HG02759 (cell line): ENCODE measurements at regions not wholly inside any gene's neighbourhood (a gene's known extent, or its start where the extent isn't known, plus 50 kb on each side); places are given as distances from the start of the nearest gene placed in this dataset.
A peak's percentile ranks its signal among the peaks of the same experiment; 100 is the strongest.
"Not testable (repeated sequence)": the region's sequence is repeated elsewhere in the genome, so short reads cannot be mapped to it uniquely, and the experiment has no call there.

Source experiments
- ATAC-seq: cut with Tn5 transposase; IDR thresholded peaks from one replicate; pipeline ENCODE4 v1.9.1; 2021; ENCODE audit warnings: mild to moderate bottlenecking, moderate library complexity; ENCODE audit not compliant: unreplicated experiment

DNA sequence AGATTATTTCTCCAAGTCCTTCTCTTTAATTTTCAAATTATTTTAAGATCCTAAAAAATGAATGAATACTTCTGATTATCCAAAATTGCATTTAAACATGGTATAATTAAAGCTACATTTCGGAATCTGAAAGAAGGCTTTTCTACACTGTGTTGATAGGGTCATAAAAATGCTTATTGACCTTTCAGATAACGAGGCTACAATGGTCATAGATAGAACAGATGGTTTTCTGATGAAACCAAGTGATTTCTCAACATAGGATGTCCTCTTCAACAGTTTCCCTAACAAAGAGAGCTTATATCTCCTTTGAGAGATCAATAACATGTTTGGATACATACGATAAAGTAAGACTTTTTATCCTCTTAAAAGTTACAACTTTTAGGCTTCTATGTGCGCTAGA lies 201.1 kb downstream of the PTH2R start:
- ATAC-seq = no peak

DNA sequence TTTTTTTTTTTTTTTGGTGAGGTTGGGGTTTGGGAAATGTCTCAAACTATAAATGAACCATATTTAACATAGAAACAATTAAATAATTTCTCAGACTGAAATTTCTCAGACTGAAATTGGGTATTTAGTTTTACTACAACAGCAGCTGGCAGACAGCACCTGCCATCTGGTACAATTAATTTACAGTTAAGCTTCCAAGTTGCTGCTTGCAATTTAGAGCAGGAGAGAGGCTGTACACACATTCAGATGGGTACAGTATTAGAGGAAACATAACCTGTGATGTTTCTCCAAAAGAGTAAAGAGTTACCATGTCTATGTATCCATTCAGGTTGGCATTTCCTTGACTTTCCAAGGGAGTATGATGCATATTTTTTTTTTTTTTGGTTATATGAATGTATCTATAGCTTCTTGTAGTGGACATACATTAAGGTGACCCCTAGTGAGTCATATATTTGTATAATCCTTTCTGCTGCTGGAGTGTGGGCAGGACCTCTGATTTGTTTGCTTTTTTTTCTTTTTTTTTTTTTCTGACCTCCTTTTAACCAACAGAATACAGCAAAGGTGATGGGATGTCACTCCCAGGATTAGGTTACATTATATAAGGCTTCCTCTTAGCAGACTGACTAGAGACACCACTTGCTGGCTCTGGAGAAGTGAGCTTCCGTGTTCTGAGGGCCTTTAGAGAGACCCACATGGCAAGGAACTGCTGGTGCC lies 201.7 kb downstream of the PTH2R start:
- no peak for ATAC-seq

DNA sequence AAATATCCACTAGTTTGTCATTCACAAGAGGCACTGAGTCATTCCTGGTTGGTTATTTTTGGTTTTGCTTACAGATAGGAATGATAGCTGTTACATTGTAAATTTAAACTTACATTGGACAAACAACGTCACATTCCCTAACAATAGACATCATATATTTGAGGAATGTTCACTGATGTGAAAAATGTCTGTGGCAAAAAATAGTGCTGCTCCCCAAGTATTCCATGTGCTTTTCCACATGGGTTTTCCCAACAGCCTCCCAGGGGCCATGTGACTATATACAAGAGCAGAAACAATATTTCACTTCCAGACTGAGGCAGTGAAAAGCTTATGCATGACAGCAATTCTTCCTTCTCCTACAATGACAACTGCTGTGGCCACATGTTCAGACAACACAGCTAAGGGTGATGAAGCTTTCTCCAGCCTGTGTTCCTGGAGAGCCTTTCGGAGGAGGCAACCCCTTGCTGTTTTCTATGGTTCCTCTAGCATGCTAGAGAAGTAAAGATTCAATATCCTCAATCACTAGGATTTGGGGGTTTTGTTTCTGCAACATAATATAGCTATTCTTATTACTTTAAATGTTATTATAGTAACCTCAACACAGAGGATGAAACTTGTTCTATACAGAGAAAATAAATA lies 202.7 kb downstream of the PTH2R start:
- ATAC-seq = no peak

DNA sequence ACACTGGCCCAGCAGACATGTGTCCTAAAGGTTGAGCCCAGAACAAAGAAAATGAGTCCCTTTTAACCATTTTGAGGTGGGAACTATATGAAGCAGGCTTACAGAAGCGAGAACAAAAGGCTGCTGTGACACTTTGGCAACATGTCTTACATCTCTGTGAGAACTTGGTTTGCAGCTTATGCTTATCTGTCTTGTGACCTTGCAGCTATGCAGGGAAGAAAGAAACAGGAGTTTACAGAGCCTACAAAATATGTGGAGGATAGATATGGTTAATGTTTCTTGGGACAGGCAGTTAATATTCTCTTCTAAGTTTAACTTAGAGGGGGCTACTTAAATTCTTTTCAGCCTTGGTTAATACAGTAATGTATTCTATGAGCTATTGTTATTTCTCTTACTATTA lies 209.1 kb downstream of the PTH2R start:
- not testable (repeated sequence) for ATAC-seq

DNA sequence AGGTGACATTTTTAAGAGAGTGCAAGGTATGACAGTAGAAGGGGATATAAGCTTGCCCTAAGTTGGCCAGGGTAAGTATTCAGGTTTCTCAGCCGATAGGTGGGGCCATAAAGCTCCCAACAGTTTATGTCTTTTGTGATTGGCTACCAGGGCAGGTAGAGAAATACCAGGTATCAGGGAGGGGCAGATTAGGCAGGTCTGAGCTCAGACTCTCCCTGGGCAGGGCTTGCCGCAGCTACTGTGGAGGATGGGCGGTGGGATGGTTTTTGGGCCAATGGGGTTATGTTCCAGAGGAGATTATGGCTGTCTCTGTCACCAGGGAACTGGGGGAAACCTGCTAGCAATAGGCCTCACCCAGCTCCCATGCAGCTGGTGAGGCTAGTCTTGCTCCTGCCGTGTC lies 211.6 kb downstream of the PTH2R start:
- ATAC-seq = no peak

DNA sequence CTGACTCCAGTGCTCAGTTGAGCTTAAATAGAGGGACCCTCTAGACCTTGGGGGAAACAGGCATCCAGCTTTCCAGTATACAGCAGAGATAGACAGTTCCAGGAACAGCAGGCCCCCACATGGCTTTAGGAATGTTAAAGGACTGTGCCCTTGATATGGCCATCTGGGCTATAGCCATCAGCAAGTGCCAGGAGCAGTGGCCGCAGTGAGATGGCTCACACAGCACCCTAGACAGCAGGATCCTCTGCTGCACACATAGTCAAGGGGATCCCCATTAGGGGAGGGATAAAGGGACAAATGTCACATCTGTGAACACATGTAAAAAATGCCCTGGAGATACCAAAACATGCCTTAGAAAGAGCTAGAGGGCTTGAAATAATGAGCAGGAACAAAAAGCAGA lies 213.4 kb downstream of the PTH2R start:
- ATAC-seq = no peak

DNA sequence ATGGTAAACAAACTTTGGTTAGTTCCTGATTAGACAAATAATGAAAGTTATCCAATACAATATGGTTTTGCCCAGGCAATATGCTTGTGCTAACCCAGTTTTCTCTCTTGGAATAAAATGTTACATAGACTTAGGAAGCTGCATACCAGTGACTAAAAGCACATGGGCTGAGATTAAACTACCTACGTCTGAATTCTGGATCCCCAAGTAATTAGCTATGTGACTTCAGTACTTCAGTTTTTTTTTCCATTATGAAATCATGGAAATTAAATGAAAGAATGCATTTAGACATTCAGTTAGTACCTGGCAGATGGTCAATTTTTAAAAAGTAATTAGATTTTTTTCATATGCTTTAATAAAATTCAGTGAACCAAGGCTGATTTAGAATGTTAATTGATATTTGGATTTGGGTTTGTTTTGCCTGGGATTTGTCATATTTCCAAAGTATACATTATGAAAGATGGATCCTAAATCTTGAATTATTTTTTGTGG lies 213.9 kb downstream of the PTH2R start:
- no peak for ATAC-seq

DNA sequence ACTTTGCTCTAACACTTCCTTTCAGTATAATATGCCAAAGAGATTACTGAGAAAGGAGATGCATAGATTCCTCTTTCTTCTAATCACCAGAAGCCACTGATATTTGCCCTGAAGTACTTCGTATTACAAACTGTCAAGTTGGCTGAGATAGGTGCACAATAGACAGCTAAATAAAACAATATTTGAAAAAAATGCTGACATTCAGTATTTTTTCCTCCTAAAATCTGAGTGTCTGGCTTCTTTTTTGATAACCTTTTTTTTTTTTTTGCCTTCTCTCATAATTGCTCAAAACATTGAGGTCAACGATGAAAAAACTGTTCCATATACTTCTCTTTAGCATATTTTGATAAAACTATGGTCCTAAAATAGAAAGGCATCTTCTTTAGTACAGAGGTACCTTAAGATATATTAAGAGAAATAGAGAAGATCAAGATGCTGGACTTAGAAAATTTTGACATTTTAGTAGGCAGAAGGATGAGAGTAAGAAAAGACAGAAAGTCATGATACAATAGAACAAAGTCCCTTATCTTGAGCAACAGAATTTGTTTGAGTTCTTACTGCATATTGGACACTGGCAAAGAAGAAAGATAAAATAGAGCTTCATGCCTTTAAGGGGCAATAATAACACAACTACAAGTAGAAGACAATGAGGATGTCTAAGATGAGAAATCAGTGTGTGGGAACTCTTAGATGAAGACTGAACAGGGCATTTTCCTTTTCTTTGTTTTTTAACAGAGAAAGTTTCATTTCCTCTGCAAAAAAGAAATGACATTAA lies 220.7 kb downstream of the PTH2R start:
- no peak for ATAC-seq

DNA sequence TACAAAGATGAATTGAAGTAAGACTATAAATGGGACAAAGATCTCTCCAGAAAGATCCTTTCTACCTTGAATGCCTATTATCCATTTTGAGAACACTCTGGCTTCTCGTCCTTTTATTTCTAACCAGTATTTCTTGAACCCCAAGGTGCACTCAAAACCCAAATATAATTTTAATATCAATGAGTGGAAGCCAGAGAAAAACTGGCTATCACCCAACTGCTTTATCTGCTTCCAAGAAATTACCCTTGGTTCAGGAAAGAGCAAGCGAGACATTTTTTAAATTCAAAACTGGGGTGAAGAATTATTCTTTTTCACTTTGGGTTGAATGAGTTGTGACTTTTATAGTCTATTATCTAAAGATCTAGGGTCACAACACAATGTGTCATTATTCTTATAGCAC lies 221.3 kb downstream of the PTH2R start:
- no peak for ATAC-seq

DNA sequence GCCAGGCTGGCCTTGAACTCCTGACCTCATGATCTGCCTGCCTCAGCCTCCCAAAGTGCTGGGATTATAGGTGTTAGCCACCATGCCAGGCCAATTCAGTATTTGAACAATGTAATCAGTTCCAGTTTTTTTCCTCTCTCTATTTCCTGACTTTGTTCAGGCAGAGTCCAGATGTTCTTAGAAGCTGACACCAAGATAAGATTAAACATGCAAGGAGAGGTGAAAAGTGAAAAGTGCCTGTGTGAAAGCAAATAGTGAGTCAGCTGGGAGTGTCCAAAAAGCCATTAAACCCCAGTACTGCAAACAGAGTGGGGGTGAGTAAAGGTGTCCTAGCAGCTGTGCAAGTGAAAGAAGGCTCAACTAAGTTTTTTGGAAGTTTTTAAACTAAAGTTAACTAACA lies 231.5 kb downstream of the PTH2R start:
- peak; percentile 69 for ATAC-seq

DNA sequence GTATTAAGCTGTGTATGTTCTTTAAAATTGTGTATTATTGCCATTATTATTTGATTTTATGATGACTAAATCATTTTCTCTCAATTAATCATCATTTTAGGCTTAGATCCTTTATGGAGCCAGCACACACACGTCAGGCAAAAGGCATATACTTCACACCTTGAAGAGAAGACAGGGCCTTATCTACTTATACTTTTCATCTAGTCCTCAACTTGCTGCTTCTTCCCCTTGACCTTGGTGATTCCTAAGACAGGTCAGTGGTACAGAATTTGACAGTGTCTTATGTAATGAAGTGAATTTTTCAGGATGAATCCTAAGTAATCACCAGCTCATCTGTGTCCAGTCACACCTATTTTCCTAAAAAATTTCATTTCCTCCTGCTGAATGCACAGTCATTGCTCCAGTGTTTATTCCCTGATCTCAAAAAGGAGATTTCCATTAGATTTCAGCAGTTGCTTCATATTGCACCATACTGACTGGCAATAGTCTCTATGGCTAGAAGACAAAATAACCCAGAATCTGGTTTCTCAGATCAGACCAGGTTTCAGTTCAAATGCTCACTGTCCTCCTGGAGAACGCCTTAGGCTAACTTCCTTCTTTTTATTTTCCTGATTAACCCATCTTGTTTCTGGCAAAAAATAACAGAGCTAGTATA lies 235.7 kb downstream of the PTH2R start:
- no peak for ATAC-seq

DNA sequence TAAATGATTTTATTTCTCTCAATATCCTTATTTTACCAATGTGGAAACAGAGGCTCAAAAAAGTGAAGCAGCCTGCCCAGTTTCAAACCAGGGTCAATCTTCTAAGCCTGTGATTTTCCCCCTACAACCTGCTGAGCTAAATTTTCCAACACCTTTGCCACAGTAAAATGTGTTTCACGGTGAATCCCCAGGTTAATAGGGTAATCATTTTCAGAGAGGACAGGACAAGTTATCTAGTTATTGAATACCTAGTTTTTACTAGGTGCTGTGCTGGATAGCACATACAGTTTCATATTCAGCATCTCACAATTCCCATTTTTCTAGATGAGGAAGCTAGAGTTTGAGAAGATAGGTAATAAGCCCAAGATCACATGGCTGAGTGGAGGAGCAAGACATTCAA lies 236.6 kb downstream of the PTH2R start:
- peak; percentile 53 for ATAC-seq

DNA sequence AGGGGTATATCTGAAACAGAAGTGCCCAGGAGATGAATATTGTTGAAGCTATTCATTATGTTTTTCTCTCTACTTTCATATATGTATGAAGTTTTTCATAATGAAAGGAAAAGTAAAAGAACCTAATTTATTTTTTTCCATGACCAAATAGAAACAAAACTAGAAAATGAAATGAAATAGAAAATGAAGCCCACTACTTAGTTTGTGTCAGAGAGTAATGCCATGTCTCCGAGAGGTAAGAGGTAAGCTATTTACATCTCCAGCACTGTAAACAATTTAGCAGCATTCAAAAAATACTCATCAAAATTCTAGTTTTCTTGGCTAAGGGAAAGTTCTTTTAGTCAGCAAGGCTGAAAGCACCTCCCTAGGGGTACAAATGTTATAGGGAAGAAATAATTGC lies 238.6 kb downstream of the PTH2R start:
- no peak for ATAC-seq

DNA sequence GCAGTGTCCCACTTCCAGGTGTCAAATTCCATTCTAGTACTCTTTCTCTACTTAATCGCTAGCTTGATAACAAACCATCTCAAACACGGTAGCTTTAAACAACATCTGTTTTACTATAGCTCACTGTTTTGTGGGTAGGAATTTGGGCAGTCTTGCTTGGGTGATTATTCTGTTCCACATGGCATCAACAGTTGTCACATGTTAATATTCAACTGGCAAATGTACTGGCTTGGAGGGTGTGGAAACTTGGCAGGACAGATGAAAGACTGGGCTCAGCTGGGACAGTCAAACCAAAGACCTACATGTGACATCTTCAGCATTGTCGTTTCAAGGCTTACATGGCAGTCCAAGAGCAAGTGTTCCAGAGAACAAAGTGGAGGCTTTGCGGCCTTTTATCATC lies 241.8 kb downstream of the PTH2R start:
- peak; percentile 49 for ATAC-seq

DNA sequence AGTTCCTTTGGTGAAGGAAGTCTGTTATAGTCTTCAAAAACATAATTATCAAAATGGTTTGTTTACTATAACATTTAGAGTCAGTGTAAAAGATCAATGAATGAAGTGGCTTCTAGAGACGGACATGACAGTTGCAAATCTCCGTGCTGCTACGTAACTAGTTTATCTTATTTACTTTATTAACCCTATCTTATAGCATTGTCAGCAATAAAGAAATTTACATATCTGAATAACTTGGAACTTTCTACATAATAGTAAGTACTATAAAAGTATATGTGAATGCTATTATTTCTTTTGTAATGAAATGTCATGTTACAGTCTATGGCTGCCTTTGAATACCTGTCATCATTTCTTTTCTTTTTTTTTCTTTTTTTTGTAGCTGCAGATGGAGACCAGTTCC lies 246.8 kb downstream of the PTH2R start:
- ATAC-seq = no peak

DNA sequence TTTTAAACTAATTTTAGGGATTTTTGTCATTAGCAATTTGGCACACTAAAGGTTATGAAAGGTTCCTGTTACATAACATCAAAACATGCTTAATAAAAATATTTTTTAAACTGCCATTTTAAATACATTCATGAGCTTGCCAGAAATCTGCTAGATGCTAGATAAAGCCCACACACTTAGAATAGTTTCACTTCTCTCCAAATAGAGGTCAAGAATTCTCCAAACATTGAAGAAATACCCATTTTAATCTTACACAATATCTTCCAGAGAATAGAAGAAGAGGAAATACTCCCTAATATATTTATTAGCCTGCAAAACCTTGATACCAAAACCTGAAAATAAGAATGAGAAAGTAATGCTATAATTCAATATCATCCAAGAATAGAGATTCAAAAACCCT lies 247.5 kb downstream of the PTH2R start:
- no peak for ATAC-seq

DNA sequence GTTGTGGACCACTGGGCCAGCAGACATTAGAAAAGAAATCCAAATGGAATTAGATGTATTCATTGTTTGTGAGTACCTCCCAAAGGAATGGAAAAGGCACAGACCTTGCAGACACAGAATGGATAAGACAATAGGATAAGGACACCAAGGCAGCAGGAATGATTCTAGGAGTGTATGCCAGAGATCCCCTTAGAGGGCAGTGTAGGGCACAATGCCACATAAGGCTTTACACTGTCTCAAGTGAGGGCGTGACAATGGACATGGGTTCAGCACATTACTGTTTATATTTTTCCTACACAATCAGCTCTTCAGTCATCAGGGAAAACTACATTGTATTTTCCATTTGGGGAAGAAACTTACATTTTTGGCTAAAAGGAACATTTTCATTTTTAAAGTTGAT lies 250.9 kb downstream of the PTH2R start:
- no peak for ATAC-seq

DNA sequence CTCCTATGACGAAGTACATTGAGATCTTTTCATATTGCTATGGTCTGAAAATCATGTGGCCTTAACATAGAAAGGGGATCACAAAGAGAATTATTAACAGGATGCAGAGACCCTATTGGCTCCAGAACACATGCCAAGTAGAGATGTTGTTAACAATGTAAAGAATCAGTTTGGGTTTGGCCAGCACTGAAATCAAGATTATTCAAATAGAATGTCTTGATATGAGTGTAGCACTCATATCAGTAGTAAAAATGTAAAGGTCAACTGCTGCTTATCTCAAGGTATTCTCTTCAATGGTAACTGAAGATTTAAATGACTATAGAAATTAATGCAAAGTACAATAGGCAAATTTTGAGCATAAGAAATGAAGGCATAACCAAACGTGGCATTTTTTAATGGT lies 262.8 kb downstream of the PTH2R start:
- no peak for ATAC-seq

DNA sequence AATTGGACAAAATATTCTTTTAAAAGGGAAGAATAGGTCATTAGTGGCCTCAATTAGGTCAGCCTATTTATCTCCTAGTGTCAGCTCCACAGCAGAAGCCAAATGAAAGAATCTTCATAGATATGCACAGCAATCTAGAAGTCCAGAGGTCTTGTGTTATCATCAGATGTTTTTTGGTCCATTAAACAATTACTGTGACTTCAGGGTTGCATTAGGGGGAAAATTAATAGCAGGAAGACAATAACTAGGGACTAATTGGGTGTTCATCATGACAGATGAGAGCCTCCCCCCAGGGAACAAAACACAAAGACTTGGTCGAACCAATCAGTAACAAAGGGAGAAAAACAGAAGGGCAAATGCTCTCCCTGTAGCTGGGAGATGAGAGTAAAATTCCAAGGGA lies 264.7 kb downstream of the PTH2R start:
- ATAC-seq = no peak

DNA sequence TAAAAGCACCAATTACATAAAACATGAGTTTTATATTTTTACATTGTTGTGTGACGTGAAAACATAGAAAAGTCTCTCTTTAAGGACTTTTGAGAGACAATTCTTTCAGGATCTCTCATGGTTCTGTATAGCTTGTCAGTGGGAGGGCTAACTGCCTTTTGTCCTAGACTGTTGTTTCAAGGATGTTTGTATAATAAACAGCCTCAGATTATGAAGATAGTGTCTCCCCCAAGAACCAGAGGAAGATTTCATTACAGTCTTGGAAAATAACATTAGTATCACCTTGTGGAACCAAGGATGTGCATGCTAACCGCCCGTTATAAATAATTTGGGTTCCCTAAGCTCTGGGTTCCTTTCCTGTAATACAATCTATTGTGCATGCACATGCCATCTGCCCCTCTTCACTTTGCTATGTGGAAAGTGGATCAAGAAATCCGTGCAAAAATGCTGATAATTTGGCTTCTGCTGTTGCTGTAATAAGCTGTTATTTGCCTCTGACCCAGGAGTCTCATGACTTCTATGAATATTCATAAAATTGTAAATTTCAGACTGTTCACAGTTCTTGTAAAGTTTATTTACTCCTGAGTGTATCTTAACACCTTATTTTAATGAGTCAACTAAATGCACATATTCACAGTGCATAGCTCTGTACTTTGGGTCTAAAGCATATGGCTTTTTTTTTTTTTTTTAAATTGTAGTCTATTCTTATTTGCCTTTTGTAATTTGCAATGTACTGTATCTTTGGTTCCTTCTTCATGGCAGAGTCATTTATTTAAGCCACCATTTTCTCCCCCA lies 265.5 kb downstream of the PTH2R start:
- ATAC-seq = no peak

DNA sequence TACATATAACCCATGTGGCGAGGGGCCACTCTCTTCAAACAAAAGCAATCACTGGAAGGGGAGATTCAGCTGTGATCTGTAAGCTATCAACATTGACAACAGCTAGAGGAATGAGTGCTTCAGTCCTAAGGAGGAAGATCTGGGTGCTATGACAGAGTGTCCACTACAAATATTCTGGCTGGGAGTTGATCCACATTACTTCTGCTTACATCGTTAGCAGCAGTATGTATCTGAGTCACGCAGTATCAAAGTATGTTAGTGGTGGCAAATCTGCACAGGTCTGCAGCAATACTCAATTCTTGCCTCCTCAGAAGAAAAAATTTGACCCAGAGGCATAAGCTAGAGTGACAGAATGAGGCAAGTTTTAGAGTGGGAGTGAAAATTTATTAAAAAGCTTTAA lies 267.0 kb downstream of the PTH2R start:
- no peak for ATAC-seq
